IMR-90 (cell line): ENCODE measurements at regions not wholly inside any gene's neighbourhood (a gene's known extent, or its start where the extent isn't known, plus 50 kb on each side); places are given as distances from the start of the nearest gene placed in this dataset.

ENCODE experiments used
- ATAC-seq: fragments of 200-7000 bp; cut with Tn5 transposase; 2 replicates; pipeline ENCODE4 v1.9.1; 2020; ENCODE audit warnings: low read depth, mild to moderate bottlenecking, moderate library complexity
- BruUV-seq: library from RNA; stranded (reverse); fragments of 400-500 nt; replicated peaks from 2 replicates; lab custom pipeline; 2021; lab: Mats Ljungman, UMichigan
- CTCF ChIA-PET: fragments of 300-600 bp; formaldehyde crosslinking; extraction: SDS; loops from one replicate; lab custom pipeline; 2021; ENCODE audit warnings: antibody characterized with exemption; lab: Yijun Ruan, JAX
- POLR2A ChIA-PET: fragments of 300-600 bp; sonication (Branson Sonifier 250); formaldehyde crosslinking; loops from one replicate; lab custom pipeline; 2022; ENCODE audit warnings: antibody characterized with exemption; ENCODE audit not compliant: unreplicated experiment; lab: Charles Lee
- DNase-seq: peaks from one replicate; pipeline ENCODE4 v3.0.0; 2013
- H2AFZ ChIP-seq: replicated peaks from 2 replicates; pipeline ENCODE3; 2013; ENCODE audit warnings: low read length, mild to moderate bottlenecking; ENCODE audit not compliant: poor library complexity
- H2AK5ac ChIP-seq: 2 replicates; pipeline ENCODE4 v1.6.1; 2013; ENCODE audit warnings: low read depth, low read length, inconsistent platforms
- H2AK9ac ChIP-seq: replicated peaks from 2 replicates; pipeline ENCODE3; 2013; ENCODE audit warnings: mild to moderate bottlenecking, low read depth, low read length, moderate library complexity; ENCODE audit not compliant: poor library complexity
- H2BK120ac ChIP-seq: 2 replicates; pipeline ENCODE4 v1.6.1; 2013; ENCODE audit warnings: low read depth, low read length, inconsistent platforms
- H2BK15ac ChIP-seq: 3 replicates; pipeline ENCODE4 v1.6.1; 2013; ENCODE audit warnings: low read depth, low read length, inconsistent platforms
- H2BK20ac ChIP-seq: 2 replicates; pipeline ENCODE4 v1.6.1; 2013; ENCODE audit warnings: low read depth, mild to moderate bottlenecking, inconsistent platforms, low read length, moderate library complexity
- H2BK5ac ChIP-seq: 2 replicates; pipeline ENCODE4 v1.6.1; 2013; ENCODE audit warnings: mild to moderate bottlenecking, low read depth, low read length, inconsistent platforms; ENCODE audit not compliant: poor library complexity, severe bottlenecking
- H3K14ac ChIP-seq: replicated peaks from 2 replicates; pipeline ENCODE4 v1.6.1; 2013; ENCODE audit warnings: low read depth, low read length, inconsistent platforms
- H3K18ac ChIP-seq: 2 replicates; pipeline ENCODE4 v1.6.1; 2013; ENCODE audit warnings: low read depth, low read length, control low read depth
- H3K23ac ChIP-seq: 2 replicates; pipeline ENCODE4 v1.6.1; 2013; ENCODE audit warnings: low read depth, low read length, inconsistent platforms
- H3K27ac ChIP-seq: 2 replicates; pipeline ENCODE4 v1.5.1; 2013; ENCODE audit warnings: mild to moderate bottlenecking, control low read depth, low read length; ENCODE audit not compliant: insufficient read depth
- H3K27me3 ChIP-seq: 2 replicates; pipeline ENCODE4 v1.6.1; 2013; ENCODE audit warnings: low read length; ENCODE audit not compliant: control insufficient read depth, insufficient read depth
- H3K36me3 ChIP-seq: 2 replicates; pipeline ENCODE4 v1.6.1; 2013; ENCODE audit warnings: low read length, mixed read lengths; ENCODE audit not compliant: control insufficient read depth, insufficient read depth
- H3K4ac ChIP-seq: 2 replicates; pipeline ENCODE4 v1.6.1; 2013; ENCODE audit warnings: low read depth, low read length, inconsistent platforms
- H3K4me1 ChIP-seq: 2 replicates; pipeline ENCODE4 v1.6.1; 2013; ENCODE audit warnings: low read length, mixed read lengths; ENCODE audit not compliant: control insufficient read depth, insufficient read depth
- H3K4me2 ChIP-seq: 2 replicates; pipeline ENCODE4 v1.6.1; 2013; ENCODE audit warnings: low read depth, mild to moderate bottlenecking, control low read depth, low read length, moderate library complexity
- H3K4me3 ChIP-seq: 2 replicates; pipeline ENCODE4 v1.5.1; 2013; ENCODE audit warnings: low read depth, mild to moderate bottlenecking, control low read depth, low read length, moderate library complexity; ENCODE audit not compliant: insufficient read depth
- H3K56ac ChIP-seq: 2 replicates; pipeline ENCODE4 v1.6.1; 2013; ENCODE audit warnings: low read length, inconsistent platforms; ENCODE audit not compliant: insufficient read depth; ENCODE audit errors: extremely low read depth
- H3K79me1 ChIP-seq, 2 experiments: 2 replicates each; pipeline ENCODE4 v1.6.1; 2013; ENCODE audit warnings: low read length in 2 of 2, inconsistent platforms in 1 of 2, low read depth in 1 of 2
- H3K9ac ChIP-seq: 2 replicates; pipeline ENCODE4 v1.6.1; 2013; ENCODE audit warnings: low read depth, low read length, control low read depth
- H3K9me1 ChIP-seq: 2 replicates; pipeline ENCODE4 v1.6.1; 2013; ENCODE audit warnings: low read length, inconsistent platforms; ENCODE audit not compliant: insufficient read depth
- H3K9me3 ChIP-seq: 2 replicates; pipeline ENCODE4 v1.6.1; 2013; ENCODE audit warnings: low read length; ENCODE audit not compliant: control insufficient read depth, insufficient read depth
- H4K20me1 ChIP-seq: 2 replicates; pipeline ENCODE4 v1.6.1; 2013; ENCODE audit warnings: low read length, inconsistent platforms; ENCODE audit not compliant: insufficient read depth
- H4K5ac ChIP-seq: 2 replicates; pipeline ENCODE4 v1.6.1; 2013; ENCODE audit warnings: mild to moderate bottlenecking, low read depth, low read length, control low read depth
- H4K8ac ChIP-seq, 2 experiments: 2 replicates each; pipeline ENCODE4 v1.6.1; 2013; ENCODE audit warnings: low read depth in 2 of 2, low read length in 2 of 2, control low read depth in 1 of 2, inconsistent platforms in 1 of 2
- H4K91ac ChIP-seq: 2 replicates; pipeline ENCODE4 v1.6.1; 2013; ENCODE audit warnings: low read depth, low read length, inconsistent platforms; ENCODE audit not compliant: insufficient read depth
- BHLHE40 ChIP-seq: fragments of 150-350 bp; IDR thresholded peaks from 2 replicates; pipeline ENCODE4 v1.6.1; 2016; ENCODE audit warnings: mild to moderate bottlenecking, low read depth, low read length
- CEBPB ChIP-seq: IDR thresholded peaks from 2 replicates; pipeline ENCODE4 v1.6.1; 2012; ENCODE audit warnings: low read depth, low read length, improper control_type of control experiment
- CHD1 ChIP-seq: IDR thresholded peaks from 2 replicates; pipeline ENCODE4 v1.6.1; 2012; ENCODE audit warnings: low read depth, low read length, improper control_type of control experiment
- CTCF ChIP-seq: conservative IDR thresholded peaks from 2 replicates; pipeline ENCODE4 v1.5.1; 2012; ENCODE audit warnings: mild to moderate bottlenecking, low read depth, low read length, improper control_type of control experiment
- ELK1 ChIP-seq: fragments of 150-350 bp; IDR thresholded peaks from 2 replicates; pipeline ENCODE4 v1.6.1; 2016; ENCODE audit warnings: low read depth, mild to moderate bottlenecking, low read length, moderate library complexity, borderline replicate concordance
- FOS ChIP-seq: fragments of 150-350 bp; IDR thresholded peaks from 2 replicates; pipeline ENCODE4 v1.6.1; 2016; ENCODE audit warnings: low read depth, low read length
- MAFK ChIP-seq: IDR thresholded peaks from 2 replicates; pipeline ENCODE4 v1.6.1; 2012; ENCODE audit warnings: low read depth, low read length, improper control_type of control experiment
- MAZ ChIP-seq: IDR thresholded peaks from 2 replicates; pipeline ENCODE4 v1.6.1; 2012; ENCODE audit warnings: low read depth, mild to moderate bottlenecking, low read length, improper control_type of control experiment, moderate library complexity, borderline replicate concordance
- MXI1 ChIP-seq: IDR thresholded peaks from 2 replicates; pipeline ENCODE4 v1.6.1; 2012; ENCODE audit warnings: low read depth, mild to moderate bottlenecking, low read length, moderate library complexity, borderline replicate concordance
- NFE2L2 ChIP-seq: fragments of 150-350 bp; IDR thresholded peaks from 2 replicates; pipeline ENCODE4 v1.6.1; 2016; ENCODE audit warnings: low read depth, mild to moderate bottlenecking, low read length
- POLR2A ChIP-seq: IDR thresholded peaks from 2 replicates; pipeline ENCODE4 v1.6.1; 2012; ENCODE audit warnings: mild to moderate bottlenecking, low read depth, low read length
- RAD21 ChIP-seq: IDR thresholded peaks from 2 replicates; pipeline ENCODE4 v1.6.1; 2012; ENCODE audit warnings: low read length, improper control_type of control experiment
- RCOR1 ChIP-seq: IDR thresholded peaks from 2 replicates; pipeline ENCODE4 v1.6.1; 2012; ENCODE audit warnings: mild to moderate bottlenecking, low read length, improper control_type of control experiment; ENCODE audit not compliant: insufficient replicate concordance
- RFX5 ChIP-seq: IDR thresholded peaks from 2 replicates; pipeline ENCODE4 v1.8.0; 2012; ENCODE audit warnings: low read depth, mild to moderate bottlenecking, low read length, moderate library complexity
- USF2 ChIP-seq: fragments of 150-350 bp; IDR thresholded peaks from 2 replicates; pipeline ENCODE4 v1.6.1; 2017; ENCODE audit warnings: mild to moderate bottlenecking, antibody characterized with exemption, low read length, low read depth
- WGBS, 2 experiments: methylation state at CpG; one replicate each; pipeline versions ENCODE4 v1.1.5 to v1.1.7; 2013; ENCODE audit warnings: missing lambda C conversion rate in 2 of 2; ENCODE audit not compliant: insufficient read length in 1 of 2; ENCODE audit errors: extremely low coverage in 2 of 2; 5-methylcytosine and 5-hydroxymethylcytosine counted together
- dilution Hi-C: fragments of 300-500 bp; cut with HindIII; formaldehyde crosslinking; loops from one replicate; pipeline ENCODE4 v1.14.3; 2018; ENCODE audit warnings: low sequenced_read_pairs; ENCODE audit not compliant: unreplicated experiment
- in situ Hi-C: fragments of 300-500 bp; cut with MboI; formaldehyde crosslinking; loops from 3 replicates; pipeline ENCODE4 v1.14.3; 2019; ENCODE audit warnings: low sequenced_read_pairs, inconsistent platforms, mixed read lengths
- intact Hi-C: fragments of 100-400 bp; cut with micrococcal nuclease; formaldehyde crosslinking; loops from 2 replicates; pipeline ENCODE4 v1.10.0; 2022

DNA sequence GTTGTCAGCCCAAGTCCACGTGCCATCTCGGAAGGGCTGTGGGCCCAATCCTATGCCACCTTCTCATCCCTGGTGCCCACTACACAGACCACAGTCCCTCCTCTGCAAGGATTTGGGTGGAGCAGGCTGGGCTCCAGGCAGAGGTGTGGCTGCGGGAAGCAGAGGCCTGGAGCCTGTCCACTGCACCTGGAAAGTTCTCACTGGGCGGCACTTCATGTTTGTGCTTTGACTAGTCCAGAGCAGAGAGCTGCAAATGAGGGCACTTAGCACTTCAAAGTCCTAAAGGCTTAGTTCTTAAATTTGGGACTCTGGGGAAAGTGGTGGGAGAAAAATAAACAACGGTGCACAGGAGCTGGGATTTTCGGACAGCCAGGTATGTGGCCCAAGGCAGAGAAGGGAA is 308.9 kb upstream of the POU3F3 start:
- no TSS peak for BruUV-seq
- no peak overlapping the region for H2AK9ac ChIP-seq
- no peak overlapping the region for H3K27ac ChIP-seq
- H3K18ac ChIP-seq, result no peak overlapping the region
- no peak overlapping the region for H3K4me3 ChIP-seq
- no peaks in the 10 kb centered on the region for H3K27me3 ChIP-seq
- no peak overlapping the region for H2BK5ac ChIP-seq
- no peaks in the 10 kb centered on the region for H4K20me1 ChIP-seq
- H2BK120ac ChIP-seq, result no peak overlapping the region
- no peak overlapping the region for H3K4ac ChIP-seq
- H4K5ac ChIP-seq, result no peak overlapping the region
- no peak overlapping the region for H4K91ac ChIP-seq
- no peaks in the 10 kb centered on the region for H3K9me1 ChIP-seq
- intact Hi-C loops (no loop called here), in situ Hi-C loops (no loop called here), dilution Hi-C loops (no loop called here)
- no peak for DNase-seq
- H3K4me1 ChIP-seq, result no peaks in the 10 kb centered on the region
- H3K36me3 ChIP-seq, result no peaks in the 10 kb centered on the region
- H3K4me2 ChIP-seq, result no peak overlapping the region
- TF ChIP-seq NFE2L2, result no peak
- no peak for TF ChIP-seq RFX5
- no peak for TF ChIP-seq POLR2A
- TF ChIP-seq CTCF, result no peak
- no peak for TF ChIP-seq BHLHE40
- no peak for TF ChIP-seq FOS
- TF ChIP-seq MAZ, result no peak
- no peak for TF ChIP-seq CHD1
- TF ChIP-seq RAD21, result no peak
- TF ChIP-seq CEBPB, result no peak
- no peak for TF ChIP-seq MXI1
- no peak for TF ChIP-seq MAFK
- no peak for TF ChIP-seq ELK1
- no peak for TF ChIP-seq RCOR1
- no peak for TF ChIP-seq USF2
- no peak overlapping the region for H3K9ac ChIP-seq
- H3K79me1 ChIP-seq, result no peaks in the 10 kb centered on the region
- H4K8ac ChIP-seq, result no peak overlapping the region
- ChIA-PET CTCF (no interaction called here), POLR2A (no interaction called here)
- 58% methylated on average over 3 of the region's 6 CpGs; no CpG with 5 or more reads in 1 of the 2 experiments for WGBS, 2 experiments
- H2BK15ac ChIP-seq, result no peak overlapping the region
- no peak overlapping the region for H2AK5ac ChIP-seq
- no peak overlapping the region for H2BK20ac ChIP-seq
- H3K14ac ChIP-seq, result no peak overlapping the region
- H3K23ac ChIP-seq, result no peak overlapping the region
- no peak for ATAC-seq
- H2AFZ ChIP-seq, result no peak overlapping the region
- H3K56ac ChIP-seq, result no peak overlapping the region
- peaks cover 12% of the 10 kb centered on the region for H3K9me3 ChIP-seq
